ENCODE measurements at regions not wholly inside any gene's neighbourhood (a gene's known extent, or its start where the extent isn't known, plus 50 kb on each side); places are given as distances from the start of the nearest gene placed in this dataset.

- no peak for TF ChIP-seq MAZ (IDR thresholded peaks at IDR 0.05; ENCODE audit: borderline replicate concordance, low read depth, low read length)
- TF ChIP-seq, protein P1, sequence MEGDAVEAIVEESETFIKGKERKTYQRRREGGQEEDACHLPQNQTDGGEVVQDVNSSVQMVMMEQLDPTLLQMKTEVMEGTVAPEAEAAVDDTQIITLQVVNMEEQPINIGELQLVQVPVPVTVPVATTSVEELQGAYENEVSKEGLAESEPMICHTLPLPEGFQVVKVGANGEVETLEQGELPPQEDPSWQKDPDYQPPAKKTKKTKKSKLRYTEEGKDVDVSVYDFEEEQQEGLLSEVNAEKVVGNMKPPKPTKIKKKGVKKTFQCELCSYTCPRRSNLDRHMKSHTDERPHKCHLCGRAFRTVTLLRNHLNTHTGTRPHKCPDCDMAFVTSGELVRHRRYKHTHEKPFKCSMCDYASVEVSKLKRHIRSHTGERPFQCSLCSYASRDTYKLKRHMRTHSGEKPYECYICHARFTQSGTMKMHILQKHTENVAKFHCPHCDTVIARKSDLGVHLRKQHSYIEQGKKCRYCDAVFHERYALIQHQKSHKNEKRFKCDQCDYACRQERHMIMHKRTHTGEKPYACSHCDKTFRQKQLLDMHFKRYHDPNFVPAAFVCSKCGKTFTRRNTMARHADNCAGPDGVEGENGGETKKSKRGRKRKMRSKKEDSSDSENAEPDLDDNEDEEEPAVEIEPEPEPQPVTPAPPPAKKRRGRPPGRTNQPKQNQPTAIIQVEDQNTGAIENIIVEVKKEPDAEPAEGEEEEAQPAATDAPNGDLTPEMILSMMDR (conservative IDR thresholded peaks at IDR 0.05; ENCODE audit: low read depth, low read length) = no peak
- TF ChIP-seq BHLHE40 (IDR thresholded peaks at IDR 0.05; ENCODE audit: low read depth, low read length) = no peak
- TF ChIP-seq MXI1 (IDR thresholded peaks at IDR 0.05; ENCODE audit: borderline replicate concordance, low read depth, low read length) = no peak
- TF ChIP-seq POLR2A (IDR thresholded peaks at IDR 0.05; ENCODE audit: low read depth, low read length) = no peak
- TF ChIP-seq, protein P2, sequence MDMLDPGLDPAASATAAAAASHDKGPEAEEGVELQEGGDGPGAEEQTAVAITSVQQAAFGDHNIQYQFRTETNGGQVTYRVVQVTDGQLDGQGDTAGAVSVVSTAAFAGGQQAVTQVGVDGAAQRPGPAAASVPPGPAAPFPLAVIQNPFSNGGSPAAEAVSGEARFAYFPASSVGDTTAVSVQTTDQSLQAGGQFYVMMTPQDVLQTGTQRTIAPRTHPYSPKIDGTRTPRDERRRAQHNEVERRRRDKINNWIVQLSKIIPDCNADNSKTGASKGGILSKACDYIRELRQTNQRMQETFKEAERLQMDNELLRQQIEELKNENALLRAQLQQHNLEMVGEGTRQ (IDR thresholded peaks at IDR 0.05; ENCODE audit: low read depth, low read length) = no peak
- TF ChIP-seq RAD21 (IDR thresholded peaks at IDR 0.05; ENCODE audit: low read length) = no peak
Measured at GRCh38 chr12:19822476-19822875, 383.2 kb downstream of the AEBP2 start.
